ENCODE measurements at regions not wholly inside any gene's neighbourhood (a gene's known extent, or its start where the extent isn't known, plus 50 kb on each side); places are given as distances from the start of the nearest gene placed in this dataset.
"Not testable (repeated sequence)": the region's sequence is repeated elsewhere in the genome, so short reads cannot be mapped to it uniquely, and the experiment has no call there.

DNA sequence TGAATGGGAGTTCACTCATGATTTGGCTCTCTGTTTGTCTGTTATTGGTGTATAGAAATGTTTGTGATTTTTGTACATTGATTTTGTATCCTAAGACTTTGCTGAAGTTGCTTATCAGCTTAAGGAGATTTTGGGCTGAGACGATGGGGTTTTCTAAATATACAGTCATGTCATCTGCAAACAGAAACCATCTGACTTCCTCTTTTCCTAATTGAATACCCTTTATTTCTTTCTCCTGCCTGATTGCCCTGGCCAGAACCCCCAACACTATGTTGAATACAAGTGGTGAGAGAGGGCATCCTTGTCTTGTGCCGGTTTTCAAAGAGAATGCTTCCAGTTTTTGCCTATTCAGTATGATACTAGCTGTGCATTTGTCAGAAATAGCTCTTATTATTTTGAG lies 261.5 kb downstream of the VAPA start:
- TF ChIP-seq, protein P1, sequence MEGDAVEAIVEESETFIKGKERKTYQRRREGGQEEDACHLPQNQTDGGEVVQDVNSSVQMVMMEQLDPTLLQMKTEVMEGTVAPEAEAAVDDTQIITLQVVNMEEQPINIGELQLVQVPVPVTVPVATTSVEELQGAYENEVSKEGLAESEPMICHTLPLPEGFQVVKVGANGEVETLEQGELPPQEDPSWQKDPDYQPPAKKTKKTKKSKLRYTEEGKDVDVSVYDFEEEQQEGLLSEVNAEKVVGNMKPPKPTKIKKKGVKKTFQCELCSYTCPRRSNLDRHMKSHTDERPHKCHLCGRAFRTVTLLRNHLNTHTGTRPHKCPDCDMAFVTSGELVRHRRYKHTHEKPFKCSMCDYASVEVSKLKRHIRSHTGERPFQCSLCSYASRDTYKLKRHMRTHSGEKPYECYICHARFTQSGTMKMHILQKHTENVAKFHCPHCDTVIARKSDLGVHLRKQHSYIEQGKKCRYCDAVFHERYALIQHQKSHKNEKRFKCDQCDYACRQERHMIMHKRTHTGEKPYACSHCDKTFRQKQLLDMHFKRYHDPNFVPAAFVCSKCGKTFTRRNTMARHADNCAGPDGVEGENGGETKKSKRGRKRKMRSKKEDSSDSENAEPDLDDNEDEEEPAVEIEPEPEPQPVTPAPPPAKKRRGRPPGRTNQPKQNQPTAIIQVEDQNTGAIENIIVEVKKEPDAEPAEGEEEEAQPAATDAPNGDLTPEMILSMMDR (conservative IDR thresholded peaks at IDR 0.05; ENCODE audit: low read length), result not testable (repeated sequence)
- TF ChIP-seq EZH2phosphoT487 (IDR thresholded peaks at IDR 0.05; ENCODE audit: borderline replicate concordance), result not testable (repeated sequence)
